NCI-H446 (cell line): ENCODE measurements at regions not wholly inside any gene's neighbourhood (a gene's known extent, or its start where the extent isn't known, plus 50 kb on each side); places are given as distances from the start of the nearest gene placed in this dataset.

Source experiments
- DNase-seq, 2 experiments: peaks; one replicate each; lab custom pipeline; 2025; lab: John Stamatoyannopoulos, UW

DNA sequence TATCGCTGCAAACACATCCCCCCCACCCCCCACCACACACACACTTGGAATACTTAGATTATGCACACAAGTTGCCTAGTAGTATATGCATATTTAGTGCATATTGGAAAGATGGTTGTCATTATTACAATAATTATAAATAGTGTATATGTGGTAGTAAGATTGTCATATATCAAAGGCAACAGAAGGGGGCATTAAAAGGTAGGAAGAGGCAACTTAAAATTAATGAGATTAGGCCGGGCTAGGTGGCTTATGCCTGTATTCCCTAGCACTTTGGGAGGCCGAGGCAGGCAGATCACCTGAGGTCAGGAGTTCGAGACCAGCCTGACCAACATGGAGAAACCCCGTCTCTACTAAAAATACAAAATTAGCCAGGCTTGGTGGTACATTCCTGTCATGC, 52.1 kb downstream of the GSC start:
- DNase-seq = no peak

DNA sequence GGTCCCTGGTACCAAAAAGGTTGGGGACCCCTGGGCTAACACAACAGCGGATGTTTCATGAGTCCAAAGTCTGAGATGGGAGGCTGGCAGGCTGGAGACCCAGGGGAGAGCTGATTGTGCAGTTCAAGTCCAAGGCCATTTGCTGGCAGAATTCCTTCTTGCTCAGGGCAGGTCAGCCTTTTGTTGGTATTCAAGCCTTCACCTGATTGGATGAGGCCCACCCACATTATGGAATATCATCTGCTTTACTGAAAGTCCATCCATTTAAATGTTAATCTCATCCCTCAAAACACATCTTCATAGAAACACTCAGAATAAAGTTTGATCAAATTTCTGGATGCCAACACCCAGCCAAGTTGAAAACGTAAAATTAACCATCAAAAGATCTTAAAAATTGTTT, 52.9 kb downstream of the GSC start:
- no peak for DNase-seq

DNA sequence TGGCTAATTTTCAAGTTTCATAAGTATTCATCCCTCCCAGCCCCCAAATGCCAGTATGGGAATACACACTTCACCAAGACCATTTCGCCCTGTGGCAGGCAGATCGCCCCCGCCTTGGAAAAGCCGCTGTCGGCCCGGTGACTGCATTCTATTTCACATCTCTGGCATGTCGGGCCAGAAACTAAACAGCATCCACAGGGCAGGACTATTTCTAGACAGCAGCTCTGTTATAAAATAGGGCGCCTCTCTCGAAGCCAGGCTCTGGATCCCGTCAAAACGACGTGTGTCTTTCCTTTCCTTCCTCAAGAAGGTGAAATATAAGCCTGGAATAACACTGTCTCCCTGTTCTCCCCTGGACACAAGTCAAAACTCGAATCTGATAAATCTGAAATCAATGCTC, 56.8 kb downstream of the GSC start:
- no peak for DNase-seq

DNA sequence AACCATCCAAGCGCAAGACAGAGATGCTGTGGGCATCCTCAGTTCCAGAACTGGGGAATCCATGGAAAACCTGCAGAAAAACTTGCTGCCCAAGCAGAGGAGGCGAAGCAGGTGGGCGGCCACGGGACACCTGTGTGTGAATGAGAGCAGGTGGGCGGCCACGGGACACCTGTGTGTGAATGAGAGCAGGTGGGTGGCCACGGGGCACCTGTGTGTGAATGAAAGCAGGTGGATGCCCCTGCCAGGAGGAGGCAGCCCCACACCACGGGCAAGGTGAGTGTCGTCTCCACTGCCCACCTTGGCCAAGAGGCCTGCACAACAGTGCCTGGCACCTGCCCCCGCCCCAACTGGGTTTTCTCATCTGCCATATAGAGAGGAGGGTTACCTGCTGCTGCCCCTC, 59.2 kb downstream of the GSC start:
- no peak for DNase-seq

DNA sequence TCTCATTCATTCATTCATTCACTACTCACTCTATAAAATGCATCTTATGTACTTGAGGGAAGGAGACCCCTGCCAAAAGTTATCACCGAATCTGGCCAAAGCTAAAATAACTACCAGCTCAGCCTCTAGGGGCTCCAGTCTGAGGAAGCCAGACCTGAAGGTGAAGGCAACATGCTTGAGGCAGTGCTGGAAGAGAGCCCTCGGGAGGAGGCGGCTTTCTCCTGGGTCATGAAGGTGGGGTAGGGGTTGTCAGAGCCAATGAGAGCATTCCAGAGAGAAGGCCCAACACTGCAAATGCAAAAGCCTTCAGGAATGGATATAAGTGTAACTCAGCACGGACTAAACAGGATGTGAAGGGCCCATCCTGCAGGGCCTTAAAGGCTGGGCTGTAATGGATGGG, 62.4 kb downstream of the GSC start:
- no peak for DNase-seq

DNA sequence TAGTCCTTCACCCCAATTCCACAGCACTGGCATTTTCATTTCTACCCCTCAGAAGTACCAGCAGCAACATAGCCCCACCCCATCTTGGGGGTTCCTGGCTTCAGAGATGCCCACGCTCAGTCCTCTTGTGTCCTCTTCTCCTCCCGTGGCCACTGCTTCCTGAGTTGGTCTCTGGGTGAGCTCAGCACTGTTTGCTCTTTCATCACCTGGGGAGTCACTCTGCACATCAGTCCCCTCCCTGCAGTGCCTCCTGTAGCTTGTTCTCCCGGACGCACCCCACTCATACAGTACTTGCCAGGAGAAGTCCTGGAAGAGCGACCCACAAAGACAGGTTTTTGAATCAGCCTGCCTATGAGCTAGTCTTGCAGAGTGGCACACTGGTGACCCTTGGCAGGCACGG, 63.8 kb downstream of the GSC start:
- no peak for DNase-seq

DNA sequence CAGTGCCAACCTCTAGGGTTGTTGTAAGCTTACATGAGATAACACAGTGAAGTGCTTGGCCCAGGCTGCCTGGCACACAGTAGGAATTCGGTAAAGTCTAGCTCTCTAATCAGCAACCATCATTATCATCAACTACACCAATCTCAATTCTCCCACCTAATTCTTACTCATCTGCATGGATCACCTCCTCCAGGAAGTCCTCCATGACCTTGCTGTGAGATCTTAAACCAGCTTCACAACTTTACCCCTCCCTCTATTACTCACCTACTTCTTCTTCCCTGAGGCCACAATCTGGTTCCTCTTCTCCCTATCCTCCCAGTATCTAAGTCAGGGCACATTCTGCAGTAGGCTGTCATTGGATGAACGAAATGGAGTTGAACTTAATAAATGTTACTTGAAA, 67.3 kb downstream of the GSC start:
- no peak for DNase-seq

DNA sequence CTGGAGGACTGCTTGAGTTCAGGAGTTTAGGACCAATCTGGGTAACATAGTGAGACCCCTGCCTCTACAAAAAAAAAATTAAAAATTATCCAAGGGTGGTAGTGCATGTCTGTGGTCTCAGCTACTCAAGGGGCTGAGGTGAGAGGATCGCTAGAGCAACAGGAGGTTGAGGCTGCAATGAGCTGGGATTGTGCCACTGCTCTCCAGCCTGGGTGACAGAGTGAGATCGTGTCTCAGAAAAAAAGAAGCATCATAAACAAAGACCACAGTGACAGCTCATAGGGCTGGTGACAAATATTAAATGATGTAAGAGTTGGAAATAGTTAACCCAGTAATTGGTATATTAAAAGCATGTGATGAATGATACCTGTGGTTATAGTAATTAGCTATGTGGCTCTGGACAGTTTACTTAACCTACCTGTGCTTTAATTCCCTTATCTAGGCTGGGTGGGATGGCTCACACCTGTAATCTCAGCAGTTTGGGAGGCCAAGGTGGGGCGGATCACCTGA, 68.0 kb downstream of the GSC start:
- DNase-seq = no peak

DNA sequence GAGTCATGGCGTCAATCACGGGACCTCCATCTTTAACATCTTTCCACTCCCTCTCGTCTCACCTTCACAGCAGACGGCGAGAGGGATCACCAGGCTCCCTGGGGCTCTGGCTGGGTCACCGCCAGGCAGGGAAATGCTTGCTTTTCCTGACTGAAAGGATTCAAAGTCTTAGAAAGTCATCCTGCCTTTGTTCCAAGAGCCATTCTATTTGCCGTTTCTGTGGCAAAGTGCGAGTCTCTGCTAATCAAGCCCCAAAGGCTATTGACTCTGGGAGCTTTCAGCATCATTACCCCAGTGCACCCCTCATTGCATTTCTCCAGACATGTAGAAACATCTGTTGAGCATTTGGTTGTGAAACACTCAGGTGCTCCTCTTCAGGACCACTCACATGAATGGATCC, 69.6 kb downstream of the GSC start:
- no peak for DNase-seq

DNA sequence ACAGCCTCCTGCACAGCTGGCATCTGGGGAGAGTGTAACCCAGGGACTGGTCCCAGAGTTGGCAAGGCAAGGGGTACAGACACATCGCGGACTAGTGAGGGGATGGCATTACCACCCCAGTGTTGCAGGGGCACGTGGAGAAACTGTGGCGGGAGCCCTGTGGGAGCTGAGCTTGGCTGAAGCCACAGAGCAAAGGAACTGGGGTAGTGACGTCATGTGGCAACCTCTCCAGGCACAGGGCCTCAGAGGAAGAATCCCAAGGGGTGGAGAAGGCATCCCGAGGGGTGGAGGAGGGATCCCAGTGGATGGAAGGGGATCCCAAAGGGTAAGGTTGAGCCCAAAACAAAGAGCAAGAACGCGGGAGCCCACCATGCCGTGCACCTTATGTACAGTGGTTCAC, 70.1 kb downstream of the GSC start:
- DNase-seq = no peak

DNA sequence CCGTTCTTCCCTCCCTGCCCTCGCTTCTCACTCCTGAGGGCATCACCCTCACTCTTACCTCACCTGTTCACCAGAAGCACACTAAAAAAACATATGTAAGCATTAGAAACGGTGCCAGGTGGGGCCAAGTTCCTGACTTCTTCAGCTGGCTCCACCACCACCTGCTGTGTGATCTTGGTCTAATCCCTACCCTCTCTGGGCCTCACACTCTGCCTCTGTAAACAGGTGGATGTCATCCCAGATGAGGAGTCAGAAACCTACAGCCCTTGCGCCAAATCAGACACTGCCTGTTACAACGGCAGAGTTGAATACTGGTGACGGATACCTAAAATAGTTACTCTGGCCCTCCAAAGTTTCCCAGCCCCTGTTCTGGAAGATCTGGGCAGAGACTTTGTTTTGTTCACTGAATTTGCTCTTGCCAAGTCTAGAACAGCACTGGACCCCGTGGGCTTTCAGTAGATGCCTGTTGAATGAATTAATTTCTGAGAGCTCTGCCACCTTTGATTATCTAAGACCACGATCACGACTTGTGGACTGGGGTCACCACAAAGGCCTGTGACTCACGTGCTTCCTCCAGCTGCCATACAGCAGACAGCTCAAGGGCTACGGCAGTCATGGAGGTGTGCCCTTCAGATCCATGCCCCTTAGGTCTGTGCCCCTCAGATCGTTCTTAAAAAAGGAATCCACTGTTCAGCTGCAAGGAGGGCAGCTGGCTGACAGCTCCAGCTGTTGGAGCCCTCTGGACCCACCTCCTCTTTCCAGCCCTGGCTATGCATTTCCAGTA, 71.9 kb downstream of the GSC start:
- no peak for DNase-seq

DNA sequence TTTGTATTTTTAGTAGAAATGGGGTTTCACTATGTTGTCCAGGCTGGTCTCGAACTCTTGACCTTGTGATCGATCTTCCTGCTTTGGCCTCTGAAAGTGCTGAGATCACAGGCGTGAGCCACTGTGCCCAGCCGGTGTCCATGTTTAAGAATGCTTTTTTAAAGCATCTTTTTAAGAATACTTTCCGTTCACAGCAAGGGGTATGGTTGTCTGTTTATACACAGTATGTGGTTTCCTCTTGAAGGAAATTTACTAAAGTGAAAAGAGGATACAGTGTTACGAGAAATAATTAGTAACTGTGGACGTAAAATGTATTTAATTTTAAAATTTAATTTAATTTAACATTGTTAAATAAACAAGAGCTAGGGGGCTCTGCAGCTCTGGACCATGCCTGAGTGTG, 73.4 kb downstream of the GSC start:
- DNase-seq = no peak

DNA sequence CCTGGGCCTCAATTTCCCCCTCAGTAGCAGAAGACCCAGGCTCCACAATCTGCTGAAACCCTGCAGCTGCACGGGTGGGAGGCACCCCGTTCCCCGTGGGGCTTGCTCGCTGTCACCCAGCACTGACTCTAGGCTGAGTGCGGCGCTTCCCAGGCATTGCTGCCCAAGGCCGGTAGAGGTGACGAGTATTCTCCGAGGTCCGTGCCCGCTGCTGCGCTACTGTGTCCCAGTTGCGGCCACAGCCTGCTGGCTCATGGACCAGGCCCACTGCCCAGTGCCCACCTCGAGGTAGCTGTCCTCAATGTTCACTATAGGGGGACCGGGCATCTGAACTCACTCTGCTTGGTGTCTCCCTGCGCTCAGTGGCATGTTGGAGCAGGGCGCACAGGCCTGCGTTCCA, 74.7 kb downstream of the GSC start:
- DNase-seq = no peak

DNA sequence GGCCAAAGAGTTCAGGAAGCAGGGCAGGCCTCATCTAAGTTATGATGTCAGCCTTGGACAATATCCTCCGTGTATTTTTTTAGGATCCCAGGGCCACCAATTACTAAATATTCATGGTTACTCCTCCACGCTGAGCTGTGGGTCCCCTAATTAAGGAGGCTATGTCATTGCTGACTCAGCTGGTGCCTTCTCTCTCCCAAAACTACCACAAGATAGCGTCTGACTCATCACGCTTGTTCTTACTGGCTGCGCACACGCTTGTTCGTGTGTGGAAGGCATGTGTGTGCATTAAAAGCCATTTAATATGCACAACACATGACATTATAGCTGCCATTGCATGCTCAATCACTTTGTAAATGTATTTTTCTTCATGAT, 78.3 kb downstream of the GSC start:
- no peak for DNase-seq

DNA sequence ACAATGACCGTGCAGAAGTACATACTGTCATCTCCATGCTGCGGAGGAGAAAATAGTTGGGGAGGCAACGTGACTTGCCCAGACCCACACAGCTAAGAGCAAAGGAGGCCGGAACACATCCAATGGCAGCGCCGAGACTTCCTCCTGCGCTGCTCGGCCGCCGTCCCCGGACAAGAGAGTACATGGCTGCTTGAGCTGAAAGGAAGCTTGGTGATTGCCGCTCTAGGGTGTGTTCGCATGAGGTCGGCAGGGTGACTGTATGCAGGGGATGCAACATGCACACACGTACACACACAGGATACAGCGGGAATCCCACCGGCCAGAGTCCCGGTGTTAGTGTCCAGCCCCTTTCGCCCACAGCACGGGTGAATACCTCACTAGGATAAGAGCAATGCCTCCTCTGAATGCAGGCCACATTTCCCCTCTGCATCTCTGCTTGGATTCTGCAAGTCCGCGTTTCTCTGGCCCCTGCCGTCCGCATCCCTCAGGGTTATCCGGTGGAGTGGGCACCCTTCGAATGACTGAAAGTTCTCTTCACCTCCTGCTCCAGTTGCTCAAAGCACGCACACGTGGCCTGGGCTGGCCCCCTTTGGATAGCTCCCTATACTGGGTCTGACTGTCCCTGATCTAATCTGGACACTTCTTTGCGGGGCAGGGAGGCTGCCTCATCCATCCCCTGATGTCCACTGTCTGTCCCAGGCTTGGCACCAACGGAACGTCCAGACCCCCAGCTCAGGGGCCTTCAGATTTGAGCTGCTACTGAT, 78.8 kb downstream of the GSC start:
- no peak for DNase-seq

DNA sequence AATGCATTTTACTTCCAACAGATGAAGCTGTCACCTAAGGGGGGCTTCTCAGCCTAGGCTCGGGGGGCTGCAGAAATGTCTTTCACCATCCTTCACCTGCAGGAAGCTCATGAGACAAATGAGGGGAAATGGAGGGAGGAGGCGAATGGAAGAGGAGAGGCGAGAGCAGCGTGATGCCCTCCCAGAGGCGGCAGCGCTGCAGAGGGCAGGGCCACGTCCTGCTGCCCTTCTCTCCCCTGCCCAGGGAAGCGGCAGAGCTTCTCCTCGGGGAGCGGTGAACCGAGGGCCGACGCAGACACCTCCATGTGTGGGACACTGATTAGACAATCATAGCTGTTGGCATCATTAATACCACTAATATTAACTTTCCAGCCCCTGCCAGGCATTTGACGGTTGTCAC, 78.3 kb downstream of the SERPINA3 start:
- no peak for DNase-seq

DNA sequence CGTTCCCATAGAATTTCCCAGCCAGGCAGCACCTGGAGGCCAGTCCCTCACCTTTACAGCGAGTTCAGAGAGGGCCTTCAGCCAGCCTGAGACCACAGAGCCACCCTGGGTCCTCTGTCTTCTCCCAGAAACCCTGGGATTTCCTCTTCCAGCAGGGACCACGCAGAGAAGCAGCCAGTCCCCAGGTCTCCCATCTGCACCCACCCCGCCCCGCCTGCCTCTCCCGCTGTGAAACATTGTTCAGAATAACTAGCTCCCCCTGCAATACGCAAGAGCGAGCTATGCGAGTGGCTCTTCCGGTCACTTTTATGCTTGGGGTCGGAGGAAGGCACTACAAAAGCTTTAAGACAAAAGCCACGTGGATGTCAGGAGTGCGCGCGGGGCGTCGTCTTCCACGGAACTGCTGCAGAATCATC, 77.8 kb downstream of the SERPINA3 start:
- no peak for DNase-seq

DNA sequence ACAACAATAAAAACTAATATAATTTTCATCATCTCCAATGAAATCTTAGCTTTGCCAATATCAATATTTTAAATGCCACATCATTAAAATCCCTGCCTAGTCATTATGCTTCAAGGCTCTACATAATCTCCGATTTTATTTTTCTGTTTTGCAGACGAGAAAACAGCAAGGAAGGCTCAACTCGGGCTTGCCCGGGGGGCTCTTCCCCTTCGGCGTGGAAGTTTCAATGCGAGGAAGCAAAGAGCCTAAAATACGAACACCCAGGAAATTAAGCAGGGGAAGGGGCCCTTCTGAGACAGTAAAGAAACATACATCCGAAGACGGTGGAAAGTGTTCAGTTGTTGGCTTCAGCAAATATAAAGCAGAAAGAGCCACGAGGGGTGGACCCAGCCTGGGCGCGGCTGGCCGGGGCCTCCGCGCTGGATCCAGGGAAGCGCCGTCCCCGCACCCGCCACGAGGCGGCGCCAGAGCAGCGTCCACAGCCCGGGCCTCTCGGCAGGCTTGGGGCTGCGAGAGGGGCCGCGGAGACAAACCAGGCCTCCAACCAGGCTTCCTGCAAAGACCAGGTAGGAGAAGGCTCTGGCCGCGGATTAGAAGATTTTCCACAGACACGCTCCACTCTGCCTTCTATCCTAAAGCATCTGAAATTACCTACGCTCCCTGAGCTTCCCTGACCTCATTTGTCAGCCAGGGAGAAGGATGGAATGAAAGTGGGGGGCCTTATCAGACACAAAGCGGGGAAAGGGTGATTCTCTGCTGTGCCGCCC, 77.2 kb downstream of the SERPINA3 start:
- DNase-seq = peak in 1 of 2 experiments; percentile 42

DNA sequence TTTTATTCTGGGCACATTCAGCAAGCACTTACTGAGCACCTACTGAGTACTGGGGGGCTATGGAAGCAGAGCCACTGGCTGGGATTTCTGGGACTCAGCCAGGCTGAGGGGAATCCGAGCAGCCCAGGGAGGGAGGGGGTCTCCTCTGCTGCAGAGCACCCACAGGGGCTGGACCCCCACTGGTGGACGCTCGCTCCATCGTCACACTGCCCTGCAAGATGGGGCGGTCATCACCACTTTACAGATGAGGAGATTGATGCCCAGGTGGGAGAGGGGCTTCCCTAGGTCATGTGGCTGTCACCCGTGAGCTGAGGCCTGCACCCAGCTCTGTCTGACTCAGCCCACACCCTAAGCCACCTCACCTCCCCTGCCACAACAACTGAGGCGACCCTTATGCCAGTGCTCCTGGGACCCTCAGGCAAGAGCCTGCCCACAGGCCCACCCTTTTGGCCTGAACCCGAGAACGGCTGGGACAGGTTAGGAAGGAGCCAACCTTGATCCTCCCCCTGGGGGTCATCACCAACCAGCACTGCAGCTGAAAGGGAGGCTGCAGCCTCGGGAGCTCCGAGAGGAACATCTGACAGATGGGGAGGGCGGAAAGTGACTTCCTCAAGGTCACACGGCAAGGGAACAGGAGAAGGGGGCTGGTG, 74.4 kb downstream of the SERPINA3 start:
- DNase-seq = no peak

DNA sequence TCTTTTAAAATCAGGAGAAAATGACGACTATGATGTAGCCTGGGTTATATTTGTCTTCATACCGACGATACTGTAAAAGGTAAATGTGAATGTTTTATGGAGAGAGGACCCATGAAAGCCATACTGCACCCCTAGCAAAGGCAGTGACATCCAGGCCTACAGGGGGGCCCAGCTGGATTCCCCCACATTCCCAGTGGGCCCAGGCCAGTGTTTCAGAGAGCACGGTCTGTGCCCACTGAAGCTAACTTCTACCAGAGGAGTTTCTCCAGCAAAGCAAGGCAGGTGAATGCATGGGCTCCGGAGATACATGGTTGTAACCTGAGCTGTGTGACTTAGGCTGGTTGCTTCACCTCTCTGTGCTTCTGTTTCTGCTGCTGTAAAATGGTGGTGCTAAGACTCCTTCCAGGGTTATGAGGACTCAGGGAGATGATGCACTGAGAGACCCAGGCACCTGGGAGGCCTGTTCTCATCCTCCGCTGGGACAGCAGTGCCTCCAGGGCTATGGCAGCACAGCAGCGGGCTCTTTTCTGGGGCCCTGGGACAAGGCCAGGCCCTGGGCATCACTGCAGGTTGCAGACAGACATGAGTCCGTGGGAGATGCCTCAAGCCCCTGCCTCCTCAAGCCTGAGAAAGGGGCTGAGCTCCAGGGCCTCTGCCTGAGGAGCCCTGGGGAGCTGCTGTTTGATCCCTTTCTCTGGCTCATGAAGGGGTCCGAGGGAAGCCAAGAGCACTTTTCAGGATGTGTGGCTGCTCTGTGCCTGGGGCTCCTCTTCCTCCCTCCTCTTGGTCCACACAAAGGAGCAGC, 73.7 kb downstream of the SERPINA3 start:
- DNase-seq = no peak

DNA sequence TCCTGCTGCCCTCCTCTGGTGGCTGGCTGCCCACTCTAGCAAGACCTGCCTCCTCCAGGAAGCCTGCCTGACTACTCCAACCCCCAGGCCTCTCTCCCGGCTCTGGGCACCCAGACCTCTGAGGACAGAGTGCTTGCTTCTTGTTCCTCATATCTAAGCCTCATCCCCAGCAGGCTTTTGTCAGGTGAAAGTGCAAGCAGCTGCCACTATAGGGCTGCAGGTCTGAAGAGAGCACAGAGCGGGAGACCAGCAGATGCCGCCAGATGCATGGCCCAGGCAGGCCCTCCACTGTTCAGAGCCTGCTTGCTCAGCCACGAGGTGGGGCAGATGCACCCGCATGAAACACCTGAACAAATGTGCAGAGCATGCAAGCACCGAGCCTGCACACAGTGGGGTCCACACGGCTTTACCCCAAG, 73.0 kb downstream of the SERPINA3 start:
- no peak for DNase-seq
